Activated CD4-positive, alpha-beta T cell treated with anti-CD3 and anti-CD28 coated beads, Interleukin-2, amount 10 ng/mL, durations not matched to agents 24 days and 14 days (primary cell): ENCODE measurements at regions not wholly inside any gene's neighbourhood (a gene's known extent, or its start where the extent isn't known, plus 50 kb on each side); places are given as distances from the start of the nearest gene placed in this dataset.

ENCODE experiments used
- DNase-seq: peaks from one replicate; pipeline ENCODE4 v3.0.0; 2022
- H3K27ac Mint-ChIP-seq: one replicate; pipeline ENCODE4 v1.8.0; 2022; ENCODE audit warnings: mild to moderate bottlenecking, mixed read lengths
- H3K27me3 Mint-ChIP-seq: one replicate; pipeline ENCODE4 v1.8.0; 2022; ENCODE audit warnings: mixed read lengths
- H3K36me3 Mint-ChIP-seq: one replicate; pipeline ENCODE4 v1.8.0; 2022; ENCODE audit warnings: low read depth, mild to moderate bottlenecking, mixed read lengths
- H3K4me1 Mint-ChIP-seq: one replicate; pipeline ENCODE4 v1.8.0; 2021; ENCODE audit warnings: mixed read lengths
- H3K4me3 Mint-ChIP-seq: one replicate; pipeline ENCODE4 v1.8.0; 2022; ENCODE audit warnings: mild to moderate bottlenecking, moderate library complexity, mixed read lengths
- H3K9me3 Mint-ChIP-seq: one replicate; pipeline ENCODE4 v1.8.0; 2021; ENCODE audit warnings: mixed read lengths
- intact Hi-C: fragments of 100-400 bp; cut with micrococcal nuclease; formaldehyde crosslinking; loops from one replicate; pipeline ENCODE4 v1.15.1; 2023

DNA sequence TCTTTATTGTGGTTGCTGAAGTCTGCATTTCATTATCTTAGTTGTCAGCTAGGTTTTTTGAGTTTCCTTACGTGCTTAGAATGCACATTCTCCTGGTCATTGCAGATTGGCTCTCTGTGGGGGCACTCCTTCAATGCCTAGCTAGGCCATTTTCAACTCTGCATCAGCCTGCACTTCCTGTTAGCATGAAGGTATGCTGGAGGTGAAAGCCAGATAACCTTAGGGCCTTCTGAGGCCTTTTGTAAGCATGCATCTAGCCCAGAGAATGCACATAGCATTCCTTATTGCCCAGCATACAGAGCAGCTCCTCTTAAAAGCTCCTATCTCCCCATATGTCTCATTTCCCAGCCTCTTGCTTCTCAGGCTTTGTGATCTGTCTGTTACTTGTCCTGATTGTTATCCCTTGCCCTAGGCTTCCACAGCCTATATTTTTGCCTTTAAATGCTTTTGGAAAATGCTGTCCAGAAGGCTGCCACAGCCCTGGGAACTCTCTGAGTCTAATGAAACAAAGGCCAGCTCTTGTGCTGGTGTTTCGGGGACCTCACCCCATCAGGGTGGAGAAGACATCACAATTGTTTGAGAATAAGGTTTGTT is 108.1 kb upstream of the IGFBP3 start:
- H3K4me1 Mint-ChIP-seq: no peaks in the 10 kb centered on the region
- no peak overlapping the region for H3K27ac Mint-ChIP-seq
- no peak for DNase-seq
- H3K27me3 Mint-ChIP-seq: no peaks in the 10 kb centered on the region
- intact Hi-C loops: no loop called here
- H3K36me3 Mint-ChIP-seq: no peaks in the 10 kb centered on the region
- H3K9me3 Mint-ChIP-seq: no peaks in the 10 kb centered on the region
- H3K4me3 Mint-ChIP-seq: no peak overlapping the region

DNA sequence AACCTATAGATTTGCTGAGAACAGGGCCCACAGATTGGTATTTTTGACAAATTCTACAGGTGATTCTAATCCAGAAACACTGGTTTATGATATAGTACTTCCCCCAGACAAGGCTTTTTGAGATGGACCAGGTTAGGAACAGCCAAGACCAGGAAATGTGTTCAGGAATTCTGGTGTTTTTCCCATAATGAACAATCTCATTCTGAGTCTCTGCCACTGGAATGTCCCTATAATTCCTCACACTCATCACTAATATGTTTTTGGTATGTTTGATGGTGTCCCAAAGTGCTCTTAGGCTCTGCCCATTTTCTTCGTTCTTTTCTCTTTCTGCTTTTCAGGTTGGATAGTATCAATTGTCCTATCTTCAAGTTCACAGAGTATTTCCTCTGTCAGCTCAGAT is 107.2 kb upstream of the IGFBP3 start:
- Mint-ChIP-seq H3K27ac (no peak overlapping the region), H3K9me3 (no peaks in the 10 kb centered on the region), H3K4me1 (no peaks in the 10 kb centered on the region), H3K27me3 (no peaks in the 10 kb centered on the region), H3K36me3 (no peaks in the 10 kb centered on the region), H3K4me3 (no peak overlapping the region)
- no peak for DNase-seq
- intact Hi-C loops: no loop called here

DNA sequence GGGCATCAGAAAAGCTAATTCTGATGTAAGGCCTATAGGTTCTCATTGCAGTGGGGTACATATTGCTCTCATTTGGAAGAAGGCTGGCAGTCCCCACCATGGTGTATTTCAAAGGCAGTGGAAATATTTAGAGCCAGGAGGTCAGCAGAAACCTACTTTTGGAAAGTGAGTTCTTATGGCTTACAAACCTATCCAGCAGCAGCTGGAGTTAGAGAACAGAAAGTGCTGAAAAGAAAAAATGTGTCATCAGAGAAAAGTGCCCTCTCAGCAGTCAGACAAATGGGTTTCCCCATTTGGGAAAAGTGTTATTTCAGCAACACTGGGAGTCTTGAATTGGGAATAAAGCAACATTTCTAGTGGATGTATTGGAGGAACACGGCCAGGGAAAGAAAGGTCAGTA is 105.7 kb upstream of the IGFBP3 start:
- no peak for DNase-seq
- Mint-ChIP-seq H3K4me3 (no peak overlapping the region), H3K9me3 (no peaks in the 10 kb centered on the region), H3K27ac (no peak overlapping the region), H3K27me3 (no peaks in the 10 kb centered on the region), H3K4me1 (no peaks in the 10 kb centered on the region), H3K36me3 (no peaks in the 10 kb centered on the region)
- intact Hi-C loops: no loop called here

DNA sequence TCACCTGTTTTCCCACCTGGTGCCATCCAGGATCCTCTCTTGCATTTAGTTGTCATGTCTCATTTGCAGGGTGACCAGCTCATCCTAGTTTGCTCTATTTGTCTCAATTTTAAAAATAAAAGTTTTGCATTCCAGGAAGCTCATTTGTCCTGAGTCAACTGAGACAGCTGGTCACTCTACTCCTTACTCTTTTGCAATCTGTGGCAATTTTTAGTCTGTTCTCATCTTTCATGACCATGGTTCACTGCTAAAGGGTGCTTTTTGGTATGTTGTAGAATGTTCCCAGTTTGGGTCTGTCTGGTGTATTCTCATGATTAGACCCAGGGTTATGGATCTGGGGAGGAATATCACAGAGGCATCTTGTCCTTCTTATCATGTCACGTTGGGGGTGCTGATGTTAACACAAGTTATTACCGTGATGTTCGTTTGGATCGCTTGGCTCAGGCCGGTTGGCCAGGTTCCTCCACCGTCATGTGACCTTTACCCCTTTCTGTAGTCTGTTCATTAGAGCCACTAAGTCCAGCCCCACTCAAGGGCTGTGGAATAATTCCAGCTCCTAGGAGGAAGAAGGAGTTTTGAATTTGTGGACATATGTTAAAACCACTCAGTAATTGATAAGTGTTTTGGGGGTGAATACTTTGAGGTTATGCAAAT is 103.3 kb upstream of the IGFBP3 start:
- intact Hi-C loops: no loop called here
- H3K4me3 Mint-ChIP-seq: no peak overlapping the region
- no peak for DNase-seq
- H3K36me3 Mint-ChIP-seq: no peaks in the 10 kb centered on the region
- no peaks in the 10 kb centered on the region for H3K9me3 Mint-ChIP-seq
- H3K4me1 Mint-ChIP-seq: no peaks in the 10 kb centered on the region
- H3K27me3 Mint-ChIP-seq: no peaks in the 10 kb centered on the region
- no peak overlapping the region for H3K27ac Mint-ChIP-seq

DNA sequence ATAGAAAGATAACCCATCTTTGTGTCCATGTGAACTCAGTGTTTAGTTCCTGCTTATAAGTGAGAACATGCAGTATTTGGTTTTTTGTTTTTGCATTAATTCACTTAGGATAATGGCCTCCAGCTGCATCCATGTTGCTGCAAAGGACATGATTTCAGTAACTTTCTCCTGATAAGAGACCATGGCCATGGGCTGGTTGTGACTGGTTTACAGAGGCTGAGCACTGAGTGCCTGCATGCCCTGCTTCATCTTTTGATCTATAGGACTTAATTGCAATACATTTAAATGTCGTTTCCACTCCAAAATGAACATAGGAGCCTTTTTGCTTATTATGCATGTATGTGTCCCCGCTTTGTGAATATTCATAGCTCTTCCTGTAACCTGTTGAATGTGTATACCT is 101.3 kb upstream of the IGFBP3 start:
- DNase-seq: no peak
- no peaks in the 10 kb centered on the region for H3K36me3 Mint-ChIP-seq
- no peaks in the 10 kb centered on the region for H3K27me3 Mint-ChIP-seq
- H3K4me1 Mint-ChIP-seq: no peaks in the 10 kb centered on the region
- H3K4me3 Mint-ChIP-seq: no peak overlapping the region
- H3K9me3 Mint-ChIP-seq: peaks cover 3% of the 10 kb centered on the region
- intact Hi-C loops: no loop called here
- H3K27ac Mint-ChIP-seq: no peak overlapping the region

DNA sequence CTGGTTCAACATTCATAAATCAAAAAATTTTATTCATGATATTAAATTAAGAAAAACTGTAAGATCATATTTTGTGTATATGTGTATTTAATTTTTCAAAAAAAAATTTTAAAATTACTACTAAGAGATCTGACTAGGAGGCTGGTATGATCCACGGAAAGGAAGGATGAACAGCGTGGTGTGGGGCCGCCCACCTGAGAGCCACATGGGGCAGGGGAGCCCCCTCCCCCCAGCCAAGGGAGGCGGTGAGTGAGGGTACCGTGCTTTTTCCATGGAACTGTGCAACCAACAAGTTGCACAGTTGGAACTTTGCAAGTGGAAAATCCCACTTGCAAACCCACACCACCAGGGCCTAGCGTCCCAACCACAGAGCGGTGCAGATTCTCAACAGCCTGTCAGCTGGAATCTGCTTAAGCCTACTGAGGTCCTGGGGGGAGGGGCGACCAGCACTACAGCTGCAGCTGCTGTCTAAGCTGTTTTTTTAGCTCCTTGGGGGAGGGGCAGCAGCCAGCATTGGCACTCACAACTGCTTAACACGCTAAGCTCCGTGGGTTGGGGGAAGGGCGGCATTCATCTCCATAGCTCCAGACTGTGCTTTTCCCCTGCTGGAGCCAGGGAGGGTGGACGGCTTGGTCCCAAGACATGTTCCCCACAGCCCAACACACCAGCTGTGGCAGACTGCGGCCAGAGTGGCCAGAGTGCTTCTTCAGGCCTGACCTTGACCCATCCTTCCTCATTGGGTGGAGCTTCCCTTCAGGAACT is 94.2 kb upstream of the IGFBP3 start:
- peaks cover 3% of the 10 kb centered on the region for H3K9me3 Mint-ChIP-seq
- intact Hi-C loops: no loop called here
- no peaks in the 10 kb centered on the region for H3K27me3 Mint-ChIP-seq
- DNase-seq: peak; percentile 37
- H3K36me3 Mint-ChIP-seq: no peaks in the 10 kb centered on the region
- H3K4me1 Mint-ChIP-seq: no peaks in the 10 kb centered on the region
- no peak overlapping the region for H3K27ac Mint-ChIP-seq
- H3K4me3 Mint-ChIP-seq: no peak overlapping the region

DNA sequence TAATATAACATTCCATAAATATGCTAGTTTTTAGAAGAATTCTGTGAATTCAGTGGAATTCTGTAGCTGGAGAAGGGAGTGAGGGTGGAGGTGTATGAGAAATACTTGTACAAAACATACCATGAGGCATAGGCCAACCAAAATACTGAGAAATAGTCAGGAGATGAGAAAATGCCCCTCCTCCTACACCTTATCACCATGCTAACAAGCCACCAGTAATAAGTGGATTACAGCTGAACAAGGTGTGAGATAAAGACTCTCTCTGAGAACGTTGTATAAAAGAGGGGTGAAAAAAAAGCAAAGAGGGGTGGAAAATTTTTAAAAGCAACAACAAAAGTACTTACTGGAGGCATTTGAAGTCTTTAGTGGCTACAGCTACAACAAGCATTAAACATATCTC is 90.4 kb upstream of the IGFBP3 start:
- Mint-ChIP-seq H3K27me3 (no peaks in the 10 kb centered on the region), H3K9me3 (no peaks in the 10 kb centered on the region), H3K27ac (no peak overlapping the region), H3K36me3 (no peaks in the 10 kb centered on the region), H3K4me3 (no peak overlapping the region), H3K4me1 (no peaks in the 10 kb centered on the region)
- intact Hi-C loops: no loop called here
- DNase-seq: no peak

DNA sequence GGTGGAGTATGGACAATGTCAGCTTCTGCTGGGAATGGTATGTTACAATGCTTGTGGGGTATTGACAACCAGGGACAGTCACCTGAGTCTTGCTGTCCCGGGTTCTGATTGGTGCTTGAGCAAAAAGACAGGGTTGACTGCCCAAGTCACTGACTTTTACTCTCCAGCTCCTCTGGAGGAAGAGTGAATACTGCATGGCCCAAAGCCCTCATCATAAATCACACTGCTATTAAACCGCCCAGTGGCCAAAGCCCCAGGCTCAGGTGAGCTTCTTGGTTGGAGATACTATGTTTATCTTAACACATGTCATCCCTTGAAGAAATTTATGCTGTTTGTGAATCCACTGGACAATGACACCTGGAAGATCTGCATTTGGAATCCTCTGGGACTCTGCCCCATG is 90.0 kb upstream of the IGFBP3 start:
- H3K27me3 Mint-ChIP-seq: no peaks in the 10 kb centered on the region
- DNase-seq: peak; percentile 26
- H3K9me3 Mint-ChIP-seq: no peaks in the 10 kb centered on the region
- intact Hi-C loops: no loop called here
- no peaks in the 10 kb centered on the region for H3K4me1 Mint-ChIP-seq
- no peaks in the 10 kb centered on the region for H3K36me3 Mint-ChIP-seq
- H3K27ac Mint-ChIP-seq: no peak overlapping the region
- no peak overlapping the region for H3K4me3 Mint-ChIP-seq

DNA sequence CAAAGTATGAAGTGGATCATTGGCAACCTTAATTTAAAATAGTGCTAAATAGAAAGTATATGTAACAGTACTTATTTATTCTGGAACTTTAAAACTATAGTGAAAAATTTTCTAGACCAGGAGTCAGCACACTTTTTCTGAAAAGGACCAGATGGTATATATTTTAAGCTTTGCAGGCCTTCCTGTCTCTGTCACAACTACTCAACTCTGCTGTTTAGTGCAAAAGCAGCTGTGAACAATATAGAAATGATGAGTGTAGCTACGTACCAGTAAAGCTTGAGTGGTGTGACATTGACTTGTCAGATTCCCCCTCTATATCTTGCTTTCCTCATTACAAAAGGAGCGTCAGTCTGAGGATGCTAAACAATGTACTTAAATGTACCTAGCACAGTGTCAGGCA is 88.1 kb upstream of the IGFBP3 start:
- Mint-ChIP-seq H3K4me1 (no peaks in the 10 kb centered on the region), H3K4me3 (no peak overlapping the region), H3K27ac (no peak overlapping the region), H3K36me3 (no peaks in the 10 kb centered on the region), H3K9me3 (no peaks in the 10 kb centered on the region), H3K27me3 (no peaks in the 10 kb centered on the region)
- DNase-seq: peak; percentile 34
- intact Hi-C loops: no loop called here

DNA sequence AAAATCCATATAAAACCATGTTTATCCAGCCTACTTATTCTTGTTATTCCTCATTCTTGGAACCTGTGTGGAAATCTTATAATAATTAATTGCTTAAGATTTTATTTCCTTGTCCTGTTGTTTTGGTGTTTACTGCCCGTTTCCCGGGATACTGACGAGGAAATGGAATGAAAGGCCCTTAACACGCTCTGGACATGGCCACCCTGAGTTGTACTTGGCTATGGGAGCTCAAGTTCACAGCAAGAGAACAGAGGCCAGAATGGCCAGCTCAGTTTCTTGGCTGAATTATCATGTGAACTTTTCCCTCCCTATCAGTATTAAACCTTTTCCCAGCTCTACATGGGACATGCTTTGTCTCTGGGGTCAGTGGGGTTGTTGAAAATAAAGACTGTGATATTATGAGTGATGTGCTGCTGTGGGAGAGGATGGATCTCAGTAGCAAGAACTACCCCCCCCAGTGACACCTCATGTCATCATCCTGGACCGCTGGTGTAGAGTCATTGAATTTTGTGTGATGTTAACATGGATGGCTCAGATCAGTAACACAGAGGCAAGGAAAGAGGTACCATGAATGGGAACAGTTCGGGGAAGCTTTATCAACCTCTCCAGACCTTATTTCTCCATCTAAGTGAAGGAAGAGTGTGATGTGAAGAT is 87.0 kb upstream of the IGFBP3 start:
- no peaks in the 10 kb centered on the region for H3K36me3 Mint-ChIP-seq
- intact Hi-C loops: no loop called here

DNA sequence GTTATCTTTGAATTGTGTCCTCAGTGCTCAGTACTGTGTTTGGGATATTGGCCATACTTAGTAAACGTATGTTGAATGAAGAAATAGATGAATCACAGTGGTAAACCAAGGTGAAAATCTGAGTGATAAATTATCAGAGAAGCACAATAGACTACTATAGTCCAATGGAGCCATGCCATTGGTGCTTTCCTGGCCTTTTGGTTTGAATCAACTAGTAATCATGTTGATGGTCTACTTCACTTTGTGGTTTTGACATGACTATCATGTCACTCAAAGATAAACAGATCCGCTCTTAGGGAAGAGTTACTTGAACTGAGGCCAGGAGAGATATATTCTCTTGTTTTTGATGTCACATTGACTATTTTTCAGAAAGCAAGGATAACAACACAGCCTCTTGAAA is 86.1 kb upstream of the IGFBP3 start:
- Mint-ChIP-seq H3K36me3 (no peaks in the 10 kb centered on the region), H3K27me3 (no peaks in the 10 kb centered on the region), H3K4me3 (no peak overlapping the region), H3K9me3 (no peaks in the 10 kb centered on the region), H3K27ac (no peak overlapping the region), H3K4me1 (no peaks in the 10 kb centered on the region)
- intact Hi-C loops: no loop called here
- no peak for DNase-seq

More for the DNA sequence above, 87.0 kb upstream of the IGFBP3 start:
- Mint-ChIP-seq H3K4me1 (no peaks in the 10 kb centered on the region), H3K4me3 (no peak overlapping the region), H3K9me3 (no peaks in the 10 kb centered on the region), H3K27me3 (no peaks in the 10 kb centered on the region), H3K27ac (no peak overlapping the region)
- peak; percentile 37 for DNase-seq

DNA sequence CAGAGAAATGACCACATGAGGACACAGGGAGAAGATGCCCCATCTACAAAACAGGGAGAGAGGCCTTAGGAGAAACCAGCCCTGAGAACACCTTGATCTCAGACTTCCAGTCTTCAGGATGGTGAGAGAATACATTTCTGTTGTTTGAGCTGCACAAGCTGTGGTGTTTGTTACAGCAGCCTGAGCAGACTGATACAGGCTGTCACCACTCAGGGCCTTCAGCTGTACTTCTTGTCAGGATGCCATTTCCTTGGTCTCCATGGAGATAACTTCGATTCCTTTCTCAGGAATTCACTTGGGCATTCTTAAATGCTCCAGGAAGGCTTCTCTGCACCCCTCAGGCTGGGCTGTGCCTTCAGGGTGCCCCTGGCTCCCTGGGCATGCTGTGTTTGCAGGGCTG is 85.7 kb upstream of the IGFBP3 start:
- Mint-ChIP-seq H3K4me1 (no peaks in the 10 kb centered on the region), H3K27me3 (no peaks in the 10 kb centered on the region), H3K9me3 (no peaks in the 10 kb centered on the region), H3K27ac (no peak overlapping the region), H3K4me3 (no peak overlapping the region), H3K36me3 (no peaks in the 10 kb centered on the region)
- intact Hi-C loops: no loop called here
- no peak for DNase-seq

DNA sequence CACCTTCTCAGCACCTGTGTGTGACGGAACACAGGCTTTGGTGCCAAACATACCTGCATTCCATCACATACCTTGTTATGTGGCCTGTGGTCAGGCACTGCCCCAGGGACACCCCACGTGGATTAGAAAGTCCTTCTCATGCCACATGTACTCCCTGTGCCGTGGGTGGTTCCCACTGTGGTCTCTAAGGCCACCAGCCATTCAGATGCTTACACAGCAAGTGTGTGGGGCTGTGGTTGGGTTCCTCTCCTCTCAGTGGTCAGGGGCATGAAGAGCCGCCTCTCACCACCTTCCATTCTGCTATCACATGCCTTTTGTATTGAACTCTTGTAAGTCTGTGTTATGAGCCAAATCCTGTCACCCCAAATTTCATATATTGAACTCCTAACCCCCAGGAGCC is 85.1 kb upstream of the IGFBP3 start:
- intact Hi-C loops: no loop called here
- no peak for DNase-seq
- Mint-ChIP-seq H3K36me3 (no peaks in the 10 kb centered on the region), H3K27ac (no peak overlapping the region), H3K4me3 (no peak overlapping the region), H3K4me1 (no peaks in the 10 kb centered on the region), H3K27me3 (no peaks in the 10 kb centered on the region), H3K9me3 (no peaks in the 10 kb centered on the region)

DNA sequence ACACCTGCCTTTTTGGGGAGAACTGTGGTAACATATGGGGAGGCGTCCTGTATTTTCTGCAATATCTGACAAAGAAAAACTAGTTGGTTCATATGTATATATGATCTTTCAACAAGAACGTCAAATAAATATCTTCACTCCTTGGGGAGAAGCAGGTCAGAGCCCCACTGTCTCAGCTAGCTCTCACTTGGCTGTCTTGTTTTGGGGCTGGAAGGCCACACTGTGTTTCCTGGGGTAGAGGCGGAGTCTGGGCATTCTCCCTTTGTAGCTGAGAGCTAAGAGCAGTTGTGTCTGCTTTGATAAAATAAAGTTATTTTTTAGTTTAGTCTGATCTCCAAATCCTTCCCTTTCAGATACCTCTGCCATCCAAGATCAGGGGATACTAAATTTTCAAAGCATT is 83.9 kb upstream of the IGFBP3 start:
- H3K9me3 Mint-ChIP-seq: no peaks in the 10 kb centered on the region
- no peak for DNase-seq
- H3K27ac Mint-ChIP-seq: no peak overlapping the region
- H3K4me3 Mint-ChIP-seq: no peak overlapping the region
- no peaks in the 10 kb centered on the region for H3K36me3 Mint-ChIP-seq
- H3K4me1 Mint-ChIP-seq: no peaks in the 10 kb centered on the region
- no peaks in the 10 kb centered on the region for H3K27me3 Mint-ChIP-seq
- intact Hi-C loops: no loop called here
